ENCODE measurements at regions not wholly inside any gene's neighbourhood (a gene's known extent, or its start where the extent isn't known, plus 50 kb on each side); places are given as distances from the start of the nearest gene placed in this dataset.
A peak's percentile ranks its signal among the peaks of the same experiment; 100 is the strongest.

GRCh38 chr1:186575348-186575747 lies 104.9 kb downstream of the PTGS2 start:
- Histone ChIP-seq H2AK5ac (ENCODE audit: low read length, severe bottlenecking) (no peak overlapping the region), H3K9ac (ENCODE audit: low read length) (no peak overlapping the region), H2BK12ac (ENCODE audit: low read length in 2 of 2) (no peak overlapping the region), H3K4ac (ENCODE audit: low read depth in 1 of 2, low read length in 2 of 2) (no peak overlapping the region), H2AFZ (ENCODE audit: low read depth, low read length) (no peak overlapping the region), H2BK15ac (ENCODE audit: low read depth, poor library complexity, severe bottlenecking) (no peak overlapping the region), H3K36me3 (ENCODE audit: control insufficient read depth in 1 of 2, insufficient read depth in 2 of 2, low read depth in 1 of 2, low read length in 2 of 2) (no peaks in the 10 kb centered on the region), H3K27me3 (ENCODE audit: control insufficient read depth in 1 of 2, insufficient read depth in 1 of 2, low read length in 2 of 2) (no peaks in the 10 kb centered on the region), H3K79me1 (replicated peaks; ENCODE audit: low read length, poor library complexity, severe bottlenecking) (no peaks in the 10 kb centered on the region), H3K4me1 (ENCODE audit: control insufficient read depth, insufficient read depth, low read depth, low read length) (no peaks in the 10 kb centered on the region), H3K27ac (ENCODE audit: low read length, poor library complexity, severe bottlenecking) (no peak overlapping the region), H2BK5ac (ENCODE audit: low read depth, low read length, poor library complexity, severe bottlenecking) (no peak overlapping the region), H3K4me2 (ENCODE audit: low read length, poor library complexity, severe bottlenecking) (no peak overlapping the region), H3K9me3 (ENCODE audit: control insufficient read depth, low read length) (no peaks in the 10 kb centered on the region), H3K23ac (ENCODE audit: low read length in 2 of 2) (no peak overlapping the region), H3K18ac (ENCODE audit: low read depth in 1 of 2, low read length in 2 of 2) (no peak overlapping the region), H3K4me3 (ENCODE audit: insufficient read depth in 1 of 2, low read depth in 1 of 2, low read length in 2 of 2) (no peak overlapping the region), H2BK120ac (ENCODE audit: low read depth, low read length) (no peak overlapping the region), H4K8ac (ENCODE audit: low read length) (no peak overlapping the region), H4K91ac (ENCODE audit: low read length) (no peak overlapping the region), H3K14ac (ENCODE audit: low read length in 2 of 2) (no peak overlapping the region)
- peak; percentile 38 for DNase-seq

- H3K79me1 ChIP-seq (replicated peaks; ENCODE audit: low read length, poor library complexity, severe bottlenecking) = no peaks in the 10 kb centered on the region
- no peak overlapping the region for H3K23ac ChIP-seq (ENCODE audit: low read length in 2 of 2)
- H3K4ac ChIP-seq (ENCODE audit: low read depth in 1 of 2, low read length in 2 of 2) = no peak overlapping the region
- no peaks in the 10 kb centered on the region for H3K27me3 ChIP-seq (ENCODE audit: control insufficient read depth in 1 of 2, insufficient read depth in 1 of 2, low read length in 2 of 2)
- H4K8ac ChIP-seq (ENCODE audit: low read length) = no peak overlapping the region
- WGBS = no CpG with 5 or more reads among the region's 1 CpG
- H3K9ac ChIP-seq (ENCODE audit: low read length) = no peak overlapping the region
- no peaks in the 10 kb centered on the region for H3K4me1 ChIP-seq (ENCODE audit: control insufficient read depth, insufficient read depth, low read depth, low read length)
- no peak overlapping the region for H3K14ac ChIP-seq (ENCODE audit: low read length in 2 of 2)
- H3K9me3 ChIP-seq (ENCODE audit: control insufficient read depth, low read length) = no peaks in the 10 kb centered on the region
- DNase-seq = peak; percentile 7
- peak overlapping the region in 1 of 2 experiments; percentile 60 for H3K18ac ChIP-seq (ENCODE audit: low read depth in 1 of 2, low read length in 2 of 2)
- H2BK15ac ChIP-seq (ENCODE audit: low read depth, poor library complexity, severe bottlenecking) = no peak overlapping the region
- no peak overlapping the region for H2AK5ac ChIP-seq (ENCODE audit: low read length, severe bottlenecking)
- no peak overlapping the region for H3K4me2 ChIP-seq (ENCODE audit: low read length, poor library complexity, severe bottlenecking)
- no peak overlapping the region for H2BK120ac ChIP-seq (ENCODE audit: low read depth, low read length)
- no peaks in the 10 kb centered on the region for H3K36me3 ChIP-seq (ENCODE audit: control insufficient read depth in 1 of 2, insufficient read depth in 2 of 2, low read depth in 1 of 2, low read length in 2 of 2)
- no peak overlapping the region for H2BK12ac ChIP-seq (ENCODE audit: low read length in 2 of 2)
- no peak overlapping the region for H3K4me3 ChIP-seq (ENCODE audit: insufficient read depth in 1 of 2, low read depth in 1 of 2, low read length in 2 of 2)
- no peak overlapping the region for H2BK5ac ChIP-seq (ENCODE audit: low read depth, low read length, poor library complexity, severe bottlenecking)
- H2AFZ ChIP-seq (ENCODE audit: low read depth, low read length) = no peak overlapping the region
- peak overlapping the region; percentile 45 for H4K91ac ChIP-seq (ENCODE audit: low read length)
- H3K27ac ChIP-seq (ENCODE audit: low read length, poor library complexity, severe bottlenecking) = no peak overlapping the region
These were observed 105.3 kb downstream of the PTGS2 start for GRCh38 chr1:186574926-186575325.

GRCh38 chr1:186572509-186572908 lies 107.7 kb downstream of the PTGS2 start:
- DNase-seq = no peak
- H4K91ac ChIP-seq (ENCODE audit: low read length) = no peak overlapping the region
- H3K36me3 ChIP-seq (ENCODE audit: control insufficient read depth in 1 of 2, insufficient read depth in 2 of 2, low read depth in 1 of 2, low read length in 2 of 2) = no peaks in the 10 kb centered on the region
- H3K4ac ChIP-seq (ENCODE audit: low read depth in 1 of 2, low read length in 2 of 2) = no peak overlapping the region
- H3K4me3 ChIP-seq (ENCODE audit: insufficient read depth in 1 of 2, low read depth in 1 of 2, low read length in 2 of 2) = no peak overlapping the region
- H2AFZ ChIP-seq (ENCODE audit: low read depth, low read length) = no peak overlapping the region
- no peak overlapping the region for H3K9ac ChIP-seq (ENCODE audit: low read length)
- H3K18ac ChIP-seq (ENCODE audit: low read depth in 1 of 2, low read length in 2 of 2) = no peak overlapping the region
- no peak overlapping the region for H2BK120ac ChIP-seq (ENCODE audit: low read depth, low read length)
- H3K4me1 ChIP-seq (ENCODE audit: control insufficient read depth, insufficient read depth, low read depth, low read length) = no peaks in the 10 kb centered on the region
- H4K8ac ChIP-seq (ENCODE audit: low read length) = no peak overlapping the region
- no peak overlapping the region for H2BK5ac ChIP-seq (ENCODE audit: low read depth, low read length, poor library complexity, severe bottlenecking)
- H2AK5ac ChIP-seq (ENCODE audit: low read length, severe bottlenecking) = no peak overlapping the region
- H3K4me2 ChIP-seq (ENCODE audit: low read length, poor library complexity, severe bottlenecking) = no peak overlapping the region
- no peak overlapping the region for H3K27ac ChIP-seq (ENCODE audit: low read length, poor library complexity, severe bottlenecking)
- no peak overlapping the region for H3K14ac ChIP-seq (ENCODE audit: low read length in 2 of 2)
- H2BK15ac ChIP-seq (ENCODE audit: low read depth, poor library complexity, severe bottlenecking) = no peak overlapping the region
- H3K27me3 ChIP-seq (ENCODE audit: control insufficient read depth in 1 of 2, insufficient read depth in 1 of 2, low read length in 2 of 2) = no peaks in the 10 kb centered on the region
- H3K79me1 ChIP-seq (replicated peaks; ENCODE audit: low read length, poor library complexity, severe bottlenecking) = no peaks in the 10 kb centered on the region
- 92% methylated on average over 3 of the region's 3 CpGs for WGBS
- no peaks in the 10 kb centered on the region for H3K9me3 ChIP-seq (ENCODE audit: control insufficient read depth, low read length)
- no peak overlapping the region for H2BK12ac ChIP-seq (ENCODE audit: low read length in 2 of 2)
- no peak overlapping the region for H3K23ac ChIP-seq (ENCODE audit: low read length in 2 of 2)

DNA sequence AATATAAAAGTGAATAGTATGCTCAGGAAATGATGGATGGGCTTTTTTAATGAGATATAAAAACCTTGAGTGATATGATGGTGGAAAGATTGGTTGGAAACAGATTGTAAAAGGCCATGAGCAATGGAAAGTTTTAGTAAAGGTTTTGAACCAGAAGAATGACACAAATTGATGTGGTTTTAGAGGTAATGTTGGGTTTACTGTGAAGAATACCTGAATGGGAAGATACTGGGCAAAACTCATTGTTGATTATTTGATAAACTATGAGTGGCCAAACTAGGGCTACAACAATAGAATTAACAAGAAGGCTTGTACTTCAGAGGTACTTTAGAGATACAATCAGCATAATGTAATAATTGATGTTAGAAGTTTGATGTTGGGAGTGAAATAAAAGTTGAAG lies 108.5 kb downstream of the PTGS2 start:
- no peak overlapping the region for H3K18ac ChIP-seq (ENCODE audit: low read depth in 1 of 2, low read length in 2 of 2)
- H2BK15ac ChIP-seq (ENCODE audit: low read depth, poor library complexity, severe bottlenecking) = no peak overlapping the region
- DNase-seq = no peak
- H3K23ac ChIP-seq (ENCODE audit: low read length in 2 of 2) = no peak overlapping the region
- H3K9ac ChIP-seq (ENCODE audit: low read length) = no peak overlapping the region
- H3K79me1 ChIP-seq (replicated peaks; ENCODE audit: low read length, poor library complexity, severe bottlenecking) = no peaks in the 10 kb centered on the region
- no peaks in the 10 kb centered on the region for H3K4me1 ChIP-seq (ENCODE audit: control insufficient read depth, insufficient read depth, low read depth, low read length)
- H3K9me3 ChIP-seq (ENCODE audit: control insufficient read depth, low read length) = no peaks in the 10 kb centered on the region
- no peak overlapping the region for H2BK120ac ChIP-seq (ENCODE audit: low read depth, low read length)
- no peak overlapping the region for H3K4me3 ChIP-seq (ENCODE audit: insufficient read depth in 1 of 2, low read depth in 1 of 2, low read length in 2 of 2)
- H2BK12ac ChIP-seq (ENCODE audit: low read length in 2 of 2) = no peak overlapping the region
- H2AK5ac ChIP-seq (ENCODE audit: low read length, severe bottlenecking) = no peak overlapping the region
- H3K36me3 ChIP-seq (ENCODE audit: control insufficient read depth in 1 of 2, insufficient read depth in 2 of 2, low read depth in 1 of 2, low read length in 2 of 2) = no peaks in the 10 kb centered on the region
- no peak overlapping the region for H3K14ac ChIP-seq (ENCODE audit: low read length in 2 of 2)
- no peak overlapping the region for H3K4ac ChIP-seq (ENCODE audit: low read depth in 1 of 2, low read length in 2 of 2)
- H4K8ac ChIP-seq (ENCODE audit: low read length) = no peak overlapping the region
- H3K27me3 ChIP-seq (ENCODE audit: control insufficient read depth in 1 of 2, insufficient read depth in 1 of 2, low read length in 2 of 2) = no peaks in the 10 kb centered on the region
- no peak overlapping the region for H3K4me2 ChIP-seq (ENCODE audit: low read length, poor library complexity, severe bottlenecking)
- H4K91ac ChIP-seq (ENCODE audit: low read length) = no peak overlapping the region
- H2BK5ac ChIP-seq (ENCODE audit: low read depth, low read length, poor library complexity, severe bottlenecking) = no peak overlapping the region
- H3K27ac ChIP-seq (ENCODE audit: low read length, poor library complexity, severe bottlenecking) = no peak overlapping the region
- no peak overlapping the region for H2AFZ ChIP-seq (ENCODE audit: low read depth, low read length)
